ENCODE measurements at regions not wholly inside any gene's neighbourhood (a gene's known extent, or its start where the extent isn't known, plus 50 kb on each side); places are given as distances from the start of the nearest gene placed in this dataset.

DNA sequence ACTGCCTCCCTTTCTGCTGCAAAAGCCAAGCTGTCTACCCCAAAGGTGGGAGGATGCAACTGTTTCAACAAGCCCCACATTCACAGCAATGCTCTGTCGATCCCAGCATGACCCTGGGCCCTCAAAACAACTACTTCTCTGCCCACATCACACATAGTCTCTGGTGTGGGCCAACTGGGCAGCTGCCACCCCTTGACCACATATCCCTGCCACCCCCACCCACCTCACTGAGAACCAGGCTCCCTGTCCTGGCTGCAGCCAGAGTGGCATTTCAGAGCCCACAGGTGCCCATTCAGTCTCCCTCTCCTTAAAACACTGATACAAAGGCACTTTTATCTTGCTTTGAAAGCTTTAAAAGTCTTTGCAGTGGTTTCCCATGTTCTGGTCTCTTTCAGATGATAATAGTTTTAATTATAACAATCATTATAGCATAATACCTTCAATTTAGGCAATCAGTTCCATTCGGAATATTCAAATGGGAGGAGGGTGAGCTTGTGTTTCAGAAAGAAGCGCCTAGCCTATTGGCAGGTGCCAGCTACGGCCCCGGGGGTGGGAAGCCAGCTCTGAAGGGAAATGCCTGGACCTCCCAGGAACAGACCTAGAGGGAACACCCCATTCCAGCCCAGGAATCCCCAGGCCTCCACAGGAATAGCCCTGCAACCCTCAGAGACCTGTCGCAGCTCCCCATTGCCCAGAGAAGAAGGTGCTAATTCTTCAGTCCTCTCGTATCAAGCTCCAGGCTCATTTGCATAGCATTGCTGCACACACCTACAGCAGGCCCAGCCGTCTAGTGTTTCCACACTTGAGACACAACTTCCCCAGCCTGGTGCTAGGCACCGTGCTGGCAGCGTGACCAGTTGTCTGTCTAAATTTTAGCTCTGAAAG is 90.8 kb downstream of the C5orf15 start:
- H2AFZ ChIP-seq (ENCODE audit: low read length), result no peak overlapping the region
- no peak overlapping the region for H3K4me3 ChIP-seq (ENCODE audit: low read length, poor library complexity, severe bottlenecking)
- H3K9me2 ChIP-seq (replicated peaks; ENCODE audit: low read depth, low read length), result no peaks in the 10 kb centered on the region
- no peaks in the 10 kb centered on the region for H3K4me1 ChIP-seq (ENCODE audit: insufficient read depth, low read length, poor library complexity, severe bottlenecking)
- no peaks in the 10 kb centered on the region for H3K36me3 ChIP-seq (ENCODE audit: insufficient read depth, low read length)
- TF ChIP-seq, protein P1, sequence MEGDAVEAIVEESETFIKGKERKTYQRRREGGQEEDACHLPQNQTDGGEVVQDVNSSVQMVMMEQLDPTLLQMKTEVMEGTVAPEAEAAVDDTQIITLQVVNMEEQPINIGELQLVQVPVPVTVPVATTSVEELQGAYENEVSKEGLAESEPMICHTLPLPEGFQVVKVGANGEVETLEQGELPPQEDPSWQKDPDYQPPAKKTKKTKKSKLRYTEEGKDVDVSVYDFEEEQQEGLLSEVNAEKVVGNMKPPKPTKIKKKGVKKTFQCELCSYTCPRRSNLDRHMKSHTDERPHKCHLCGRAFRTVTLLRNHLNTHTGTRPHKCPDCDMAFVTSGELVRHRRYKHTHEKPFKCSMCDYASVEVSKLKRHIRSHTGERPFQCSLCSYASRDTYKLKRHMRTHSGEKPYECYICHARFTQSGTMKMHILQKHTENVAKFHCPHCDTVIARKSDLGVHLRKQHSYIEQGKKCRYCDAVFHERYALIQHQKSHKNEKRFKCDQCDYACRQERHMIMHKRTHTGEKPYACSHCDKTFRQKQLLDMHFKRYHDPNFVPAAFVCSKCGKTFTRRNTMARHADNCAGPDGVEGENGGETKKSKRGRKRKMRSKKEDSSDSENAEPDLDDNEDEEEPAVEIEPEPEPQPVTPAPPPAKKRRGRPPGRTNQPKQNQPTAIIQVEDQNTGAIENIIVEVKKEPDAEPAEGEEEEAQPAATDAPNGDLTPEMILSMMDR (conservative IDR thresholded peaks at IDR 0.05; ENCODE audit: low read length), result no peak
- TF ChIP-seq EZH2phosphoT487 (IDR thresholded peaks at IDR 0.05; ENCODE audit: borderline replicate concordance), result no peak
- H3F3A ChIP-seq (ENCODE audit: low read depth), result no peaks in the 10 kb centered on the region
- H3K4me2 ChIP-seq (ENCODE audit: low read depth, low read length, poor library complexity, severe bottlenecking), result no peak overlapping the region
- no peaks in the 10 kb centered on the region for H3K27me3 ChIP-seq (ENCODE audit: insufficient read depth, low read length, poor library complexity, severe bottlenecking)
- H3K79me2 ChIP-seq (ENCODE audit: insufficient read depth, low read length), result no peaks in the 10 kb centered on the region
- H3K9me3 ChIP-seq (ENCODE audit: insufficient read depth, low read depth, low read length), result no peaks in the 10 kb centered on the region
- no peaks in the 10 kb centered on the region for H4K20me1 ChIP-seq (ENCODE audit: insufficient read depth, low read length, poor library complexity, severe bottlenecking)
- H3K9ac ChIP-seq (ENCODE audit: low read depth, low read length, poor library complexity, severe bottlenecking), result no peak overlapping the region

DNA sequence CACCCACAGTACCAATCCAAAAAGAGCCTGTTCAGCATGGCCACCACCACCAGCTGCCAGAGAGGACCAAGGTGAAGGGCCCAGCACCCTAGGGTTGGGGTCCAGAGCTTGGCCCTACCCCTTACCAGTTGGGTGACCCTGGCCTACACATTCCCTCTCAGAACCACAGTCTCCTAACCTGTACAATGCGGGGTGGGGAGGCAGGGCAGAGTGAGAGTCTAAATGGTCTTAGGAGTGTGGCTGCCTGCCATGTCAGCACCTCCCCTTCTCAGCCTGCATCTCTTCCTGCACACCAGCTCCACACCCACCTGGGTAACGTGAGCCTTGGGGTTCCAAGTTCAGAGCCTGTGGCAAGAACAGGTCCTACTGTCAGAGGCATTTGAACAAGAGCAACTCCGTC is 92.2 kb downstream of the C5orf15 start:
- Histone ChIP-seq H3K4me2 (ENCODE audit: low read depth, low read length, poor library complexity, severe bottlenecking) (no peak overlapping the region), H3F3A (ENCODE audit: low read depth) (no peaks in the 10 kb centered on the region), H2AFZ (ENCODE audit: low read length) (no peak overlapping the region), H3K79me2 (ENCODE audit: insufficient read depth, low read length) (no peaks in the 10 kb centered on the region), H3K27me3 (ENCODE audit: insufficient read depth, low read length, poor library complexity, severe bottlenecking) (no peaks in the 10 kb centered on the region), H4K20me1 (ENCODE audit: insufficient read depth, low read length, poor library complexity, severe bottlenecking) (no peaks in the 10 kb centered on the region), H3K36me3 (ENCODE audit: insufficient read depth, low read length) (no peaks in the 10 kb centered on the region), H3K9me3 (ENCODE audit: insufficient read depth, low read depth, low read length) (no peaks in the 10 kb centered on the region), H3K4me3 (ENCODE audit: low read length, poor library complexity, severe bottlenecking) (no peak overlapping the region), H3K9ac (ENCODE audit: low read depth, low read length, poor library complexity, severe bottlenecking) (no peak overlapping the region), H3K9me2 (replicated peaks; ENCODE audit: low read depth, low read length) (no peaks in the 10 kb centered on the region), H3K4me1 (ENCODE audit: insufficient read depth, low read length, poor library complexity, severe bottlenecking) (no peaks in the 10 kb centered on the region)
- no peak for TF ChIP-seq EZH2phosphoT487 (IDR thresholded peaks at IDR 0.05; ENCODE audit: borderline replicate concordance)
- TF ChIP-seq, protein P1 (conservative IDR thresholded peaks at IDR 0.05; ENCODE audit: low read length), result no peak

DNA sequence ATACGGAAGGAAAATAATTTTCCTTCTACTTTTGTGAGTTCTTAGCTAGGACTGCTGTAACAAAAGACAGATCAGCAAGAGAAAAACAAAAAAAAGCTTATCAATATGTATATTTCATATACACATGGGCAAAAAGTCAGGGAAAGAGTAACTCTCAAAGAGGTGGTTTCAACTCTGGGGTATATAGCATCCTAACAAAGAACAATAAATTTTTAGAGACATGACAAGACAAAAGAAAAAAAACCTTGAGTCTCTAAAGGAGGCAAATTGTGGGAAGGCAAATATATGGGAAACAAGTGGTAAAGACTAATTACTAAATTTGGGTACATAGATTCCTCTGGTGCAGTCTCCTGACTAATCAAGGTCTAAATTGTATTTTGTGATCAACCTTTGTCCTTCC is 93.2 kb downstream of the C5orf15 start:
- Histone ChIP-seq H3K9ac (ENCODE audit: low read depth, low read length, poor library complexity, severe bottlenecking) (no peak overlapping the region), H3K9me2 (replicated peaks; ENCODE audit: low read depth, low read length) (no peaks in the 10 kb centered on the region), H3K4me2 (ENCODE audit: low read depth, low read length, poor library complexity, severe bottlenecking) (no peak overlapping the region), H4K20me1 (ENCODE audit: insufficient read depth, low read length, poor library complexity, severe bottlenecking) (no peaks in the 10 kb centered on the region), H2AFZ (ENCODE audit: low read length) (no peak overlapping the region), H3K9me3 (ENCODE audit: insufficient read depth, low read depth, low read length) (no peaks in the 10 kb centered on the region), H3F3A (ENCODE audit: low read depth) (no peaks in the 10 kb centered on the region), H3K79me2 (ENCODE audit: insufficient read depth, low read length) (no peaks in the 10 kb centered on the region), H3K36me3 (ENCODE audit: insufficient read depth, low read length) (no peaks in the 10 kb centered on the region), H3K4me3 (ENCODE audit: low read length, poor library complexity, severe bottlenecking) (no peak overlapping the region), H3K4me1 (ENCODE audit: insufficient read depth, low read length, poor library complexity, severe bottlenecking) (no peaks in the 10 kb centered on the region), H3K27me3 (ENCODE audit: insufficient read depth, low read length, poor library complexity, severe bottlenecking) (no peaks in the 10 kb centered on the region)
- TF ChIP-seq, protein P1 (conservative IDR thresholded peaks at IDR 0.05; ENCODE audit: low read length), result no peak
- no peak for TF ChIP-seq EZH2phosphoT487 (IDR thresholded peaks at IDR 0.05; ENCODE audit: borderline replicate concordance)
